Psoas muscle (tissue), 7 donors: ENCODE measurements at regions not wholly inside any gene's neighbourhood (a gene's known extent, or its start where the extent isn't known, plus 50 kb on each side); places are given as distances from the start of the nearest gene placed in this dataset.

Experiments used
- ATAC-seq, 4 donors: fragments of 200-7000 bp; cut with Tn5 transposase; one replicate each; pipeline ENCODE4 v1.9.1; 2020; ENCODE audit warnings: moderate library complexity in 3 of 4, mild to moderate bottlenecking in 2 of 4
- DNase-seq, 2 donors: peaks; one replicate each; pipeline ENCODE4 v3.0.0-alpha.2; 2020
- H3K27ac ChIP-seq: fragments of 200-600 bp; one replicate; pipeline ENCODE4 v1.8.0; 2022
- H3K27me3 ChIP-seq, 3 donors: fragments of 200-600 bp in 1 of 3; one replicate each; pipeline versions ENCODE4 v1.6.1 to v1.8.0; 2013 to 2022; ENCODE audit warnings: low read length in 2 of 3, mild to moderate bottlenecking in 2 of 3, moderate library complexity in 1 of 3; ENCODE audit not compliant: insufficient read depth in 3 of 3
- H3K36me3 ChIP-seq, 2 donors: fragments of 200-600 bp in 1 of 2; one replicate each; pipeline versions ENCODE4 v1.6.1 to v1.8.0; 2013 to 2022; ENCODE audit warnings: low read depth in 1 of 2, mild to moderate bottlenecking in 1 of 2, moderate library complexity in 1 of 2; ENCODE audit not compliant: insufficient read depth in 1 of 2
- H3K4me1 ChIP-seq: fragments of 200-600 bp; one replicate; pipeline ENCODE4 v1.8.0; 2022
- H3K4me3 ChIP-seq: fragments of 200-600 bp; one replicate; pipeline ENCODE4 v1.8.0; 2022; ENCODE audit warnings: mild to moderate bottlenecking
- H3K9me3 ChIP-seq: fragments of 200-600 bp; one replicate; pipeline ENCODE4 v1.8.0; 2022
- WGBS, 3 donors: extraction: QIAGEN DNeasy Blood & Tissue Kit; methylation state at CpG; one replicate each; pipeline versions ENCODE4 v1.1.6 to v1.1.7; 2013; 5-methylcytosine and 5-hydroxymethylcytosine counted together
- intact Hi-C, 2 donors: fragments of 100-400 bp; cut with DNase I; formaldehyde crosslinking; loops; one replicate each; pipeline versions ENCODE4 v1.11.0 to v1.14.2; 2022
- TF ChIP-seq, protein P1 (sequence below): fragments of 200-600 bp; IDR thresholded peaks from one replicate; pipeline ENCODE4 v1.8.0; 2022; ENCODE audit warnings: antibody characterized with exemption
- donor health status: healthy with polysubstance abuse.
- donor health status: DM: no; HTN: no; CAD: no; lungs with moderate emphysema.
- donor health status: Bipolar disorder and iron deficiency.
- donor health status: healthy.
- donor health status: DM: yes; HTN: yes; CAD: no.
- donor health status: DM: no; HTN: no; CAD: no.
- donor health status: DM: yes; HTN: yes; CAD: no.

DNA sequence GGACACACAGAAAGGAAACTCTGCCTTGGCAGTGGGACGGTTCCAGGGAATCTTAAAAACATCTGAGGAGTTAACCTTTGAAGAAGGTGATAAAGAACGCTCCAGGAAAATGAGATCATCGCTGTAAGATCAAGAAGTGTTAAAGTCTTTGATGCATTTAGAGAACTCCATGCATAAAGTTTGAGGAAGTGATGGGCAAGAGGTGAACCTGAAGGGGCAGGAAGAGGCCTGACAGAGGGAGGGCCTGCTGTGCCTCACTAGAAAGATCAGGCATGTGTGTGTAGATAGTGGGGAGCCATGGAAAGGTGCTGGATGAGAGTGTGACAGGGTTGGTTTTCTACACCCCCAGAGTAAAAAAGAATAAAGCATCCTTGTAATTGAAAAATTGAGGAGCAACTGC is 889.2 kb downstream of the MCTP2 start:
- Histone ChIP-seq H3K27ac (no peak overlapping the region), H3K4me1 (no peaks in the 10 kb centered on the region), H3K36me3 (no peaks in the 10 kb centered on the region), H3K4me3 (no peak overlapping the region), H3K9me3 (no peaks in the 10 kb centered on the region), H3K27me3 (no peaks in the 10 kb centered on the region)
- intact Hi-C loops: no loop called here
- 53 to 60% (median 56%) methylated on average over 3 of the region's 3 CpGs for WGBS, 3 donors
- TF ChIP-seq, protein P1, sequence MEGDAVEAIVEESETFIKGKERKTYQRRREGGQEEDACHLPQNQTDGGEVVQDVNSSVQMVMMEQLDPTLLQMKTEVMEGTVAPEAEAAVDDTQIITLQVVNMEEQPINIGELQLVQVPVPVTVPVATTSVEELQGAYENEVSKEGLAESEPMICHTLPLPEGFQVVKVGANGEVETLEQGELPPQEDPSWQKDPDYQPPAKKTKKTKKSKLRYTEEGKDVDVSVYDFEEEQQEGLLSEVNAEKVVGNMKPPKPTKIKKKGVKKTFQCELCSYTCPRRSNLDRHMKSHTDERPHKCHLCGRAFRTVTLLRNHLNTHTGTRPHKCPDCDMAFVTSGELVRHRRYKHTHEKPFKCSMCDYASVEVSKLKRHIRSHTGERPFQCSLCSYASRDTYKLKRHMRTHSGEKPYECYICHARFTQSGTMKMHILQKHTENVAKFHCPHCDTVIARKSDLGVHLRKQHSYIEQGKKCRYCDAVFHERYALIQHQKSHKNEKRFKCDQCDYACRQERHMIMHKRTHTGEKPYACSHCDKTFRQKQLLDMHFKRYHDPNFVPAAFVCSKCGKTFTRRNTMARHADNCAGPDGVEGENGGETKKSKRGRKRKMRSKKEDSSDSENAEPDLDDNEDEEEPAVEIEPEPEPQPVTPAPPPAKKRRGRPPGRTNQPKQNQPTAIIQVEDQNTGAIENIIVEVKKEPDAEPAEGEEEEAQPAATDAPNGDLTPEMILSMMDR: no peak
- no peak for ATAC-seq
- no peak for DNase-seq

DNA sequence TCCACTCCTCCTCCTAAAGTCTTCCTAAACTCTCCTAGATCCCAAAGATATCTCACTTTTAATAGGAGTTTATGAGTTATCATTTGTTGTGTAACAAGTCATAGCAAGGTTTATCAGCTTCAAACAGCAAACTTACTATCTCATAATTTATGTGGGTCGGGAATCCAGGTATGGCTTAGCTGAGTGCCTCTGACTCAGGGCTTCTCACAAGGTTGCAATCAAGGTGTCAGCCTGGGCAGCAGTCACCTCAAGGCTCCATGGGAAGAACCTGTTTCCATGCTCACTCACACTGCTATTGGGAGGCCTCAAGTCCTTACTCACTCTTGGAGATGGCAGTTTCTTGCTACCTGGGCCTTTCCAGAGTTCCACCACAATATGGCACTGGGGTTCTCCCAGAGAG is 889.8 kb downstream of the MCTP2 start:
- no peaks in the 10 kb centered on the region for H3K36me3 ChIP-seq
- ATAC-seq (no peak), DNase-seq (no peak)
- H3K4me3 ChIP-seq: no peak overlapping the region
- H3K27ac ChIP-seq: no peak overlapping the region
- 90 to 100% (median 90%) methylated on average over 1 of the region's 1 CpG for WGBS, 3 donors
- H3K4me1 ChIP-seq: no peaks in the 10 kb centered on the region
- no peaks in the 10 kb centered on the region for H3K27me3 ChIP-seq
- TF ChIP-seq, protein P1: no peak
- H3K9me3 ChIP-seq: no peaks in the 10 kb centered on the region
- intact Hi-C loops: no loop called here

DNA sequence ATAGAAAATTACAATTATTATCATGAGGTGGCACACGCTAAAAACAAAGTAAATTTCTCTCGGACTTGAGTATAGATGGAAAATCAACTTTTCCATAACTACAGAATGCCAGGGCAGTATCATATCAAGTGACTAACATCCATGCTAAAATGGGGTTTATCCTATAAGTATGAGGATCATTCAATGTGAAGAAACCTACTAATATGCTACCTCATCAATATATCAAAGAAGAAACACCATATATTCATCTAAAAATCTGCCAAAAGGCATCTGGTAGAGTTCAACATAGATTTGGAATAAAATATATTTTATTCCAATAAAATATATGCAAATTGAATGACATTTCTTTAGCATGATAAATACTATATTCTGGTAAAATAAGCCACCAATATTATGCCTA is 894.4 kb downstream of the MCTP2 start:
- TF ChIP-seq, protein P1: no peak
- DNase-seq (no peak), ATAC-seq (no peak)
- 88 to 90% (median 90%) methylated on average over 2 of the region's 2 CpGs for WGBS, 3 donors
- Histone ChIP-seq H3K4me3 (no peak overlapping the region), H3K4me1 (peaks cover 7% of the 10 kb centered on the region), H3K36me3 (no peaks in the 10 kb centered on the region), H3K9me3 (no peaks in the 10 kb centered on the region), H3K27ac (no peak overlapping the region), H3K27me3 (no peaks in the 10 kb centered on the region)
- intact Hi-C loops: no loop called here

DNA sequence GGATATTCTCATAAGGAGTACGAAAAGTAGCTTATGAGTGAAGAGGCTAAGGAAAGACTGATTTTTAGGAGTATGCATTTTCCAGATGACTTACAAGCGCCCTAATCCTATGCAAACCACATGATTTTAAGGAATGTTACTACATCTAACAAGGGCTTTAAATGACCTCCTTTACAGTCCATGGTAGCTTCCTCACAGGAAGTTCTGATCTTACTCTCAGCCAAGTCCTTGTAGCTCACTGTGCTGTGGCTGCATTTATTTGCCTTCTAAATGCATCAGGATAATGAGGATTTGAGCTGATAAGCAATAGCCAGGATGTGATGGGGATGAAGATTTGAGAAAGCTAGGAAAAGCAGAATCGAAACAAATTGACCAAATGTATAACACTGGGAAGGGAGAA is 896.0 kb downstream of the MCTP2 start:
- Histone ChIP-seq H3K27ac (no peak overlapping the region), H3K4me1 (peaks cover 7% of the 10 kb centered on the region), H3K27me3 (no peaks in the 10 kb centered on the region), H3K36me3 (no peaks in the 10 kb centered on the region), H3K9me3 (no peaks in the 10 kb centered on the region), H3K4me3 (no peak overlapping the region)
- TF ChIP-seq, protein P1: no peak
- DNase-seq (no peak), ATAC-seq (no peak)
- WGBS, 3 donors: 65 to 74% (median 70%) methylated on average over 3 of the region's 3 CpGs
- intact Hi-C loops: no loop called here

DNA sequence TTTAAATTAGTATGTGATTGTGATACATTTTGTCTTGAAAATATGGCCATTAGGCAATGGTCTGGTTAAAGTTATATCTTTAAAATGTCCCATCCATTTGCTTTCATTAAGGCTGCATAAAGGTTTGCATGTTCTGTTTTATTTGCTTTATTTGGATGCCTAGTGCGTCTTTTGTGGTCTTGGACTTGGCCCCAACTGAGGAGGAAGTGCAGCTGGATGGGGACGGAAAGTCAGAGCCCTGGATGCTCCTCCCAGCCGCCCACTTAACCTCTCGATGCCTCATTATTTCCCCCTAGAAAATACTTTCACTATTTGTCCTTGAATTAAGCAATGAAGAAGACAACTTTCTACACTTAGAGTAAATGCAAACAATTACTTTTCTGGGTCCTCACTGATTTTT is 898.2 kb downstream of the MCTP2 start:
- no peak overlapping the region for H3K4me3 ChIP-seq
- H3K4me1 ChIP-seq: peaks cover 7% of the 10 kb centered on the region
- no peak for ATAC-seq
- 12 to 27% (median 23%) methylated on average over 4 of the region's 4 CpGs for WGBS, 3 donors
- TF ChIP-seq, protein P1: no peak
- no peaks in the 10 kb centered on the region for H3K9me3 ChIP-seq
- H3K36me3 ChIP-seq: no peaks in the 10 kb centered on the region
- H3K27me3 ChIP-seq: no peaks in the 10 kb centered on the region
- no peak overlapping the region for H3K27ac ChIP-seq
- intact Hi-C loops: no loop called here
- no peak for DNase-seq
